ENCODE measurements at regions not wholly inside any gene's neighbourhood (a gene's known extent, or its start where the extent isn't known, plus 50 kb on each side); places are given as distances from the start of the nearest gene placed in this dataset.

GRCh38 chr1:87615491-87615890, 286.8 kb downstream of the LMO4 start:
- no peak for DNase-seq (ENCODE audit: low read depth)

- no peak for DNase-seq (ENCODE audit: low read depth)
These were observed 287.2 kb downstream of the LMO4 start for GRCh38 chr1:87615901-87616300.

DNA sequence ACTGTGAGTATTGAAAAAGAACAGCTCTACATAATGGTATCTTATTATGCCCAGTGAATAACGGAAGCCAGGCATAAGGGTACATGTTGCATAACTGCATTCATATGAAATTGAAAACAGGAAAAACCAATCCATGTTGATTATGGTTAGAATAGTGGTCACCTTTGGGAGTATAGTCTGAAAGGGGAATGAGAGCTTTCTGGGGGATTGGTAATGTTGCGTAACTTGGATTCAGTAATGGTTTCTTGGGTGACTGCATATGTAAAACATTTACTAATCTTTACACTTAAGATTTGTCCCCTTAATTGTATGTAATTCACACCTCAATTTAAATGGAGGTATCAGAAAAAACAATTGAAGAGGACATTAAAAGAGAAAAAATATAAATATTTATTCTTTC, 292.1 kb downstream of the LMO4 start:
- no peak for DNase-seq (ENCODE audit: low read depth)

DNA sequence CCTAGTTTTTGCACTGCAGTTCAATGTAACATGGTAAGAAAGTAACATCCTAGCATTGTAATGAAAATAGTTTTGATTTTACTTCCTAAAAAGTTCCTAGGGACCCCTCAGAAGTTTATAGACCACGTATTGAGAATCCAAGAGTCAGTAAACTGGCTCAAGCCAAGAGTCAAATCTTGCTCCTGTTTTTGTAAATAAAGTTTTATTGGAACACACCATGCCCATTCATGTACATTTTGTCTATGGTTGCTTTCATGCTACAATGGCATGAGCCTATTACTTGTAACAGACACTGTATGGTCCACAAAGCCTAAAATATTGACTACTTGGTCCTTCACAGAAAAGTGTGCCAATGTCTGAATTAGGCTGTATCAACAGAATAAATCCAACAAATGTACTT, 301.0 kb downstream of the LMO4 start:
- no peak for DNase-seq (ENCODE audit: low read depth)

- no peak for DNase-seq (ENCODE audit: low read depth)
These were observed 303.6 kb downstream of the LMO4 start for GRCh38 chr1:87632232-87632631.

- DNase-seq (ENCODE audit: low read depth), result no peak
These were observed 307.7 kb downstream of the LMO4 start for GRCh38 chr1:87636198-87636892.

- DNase-seq (ENCODE audit: low read depth), result no peak
These were observed 310.0 kb downstream of the LMO4 start for GRCh38 chr1:87638636-87639035.

DNA sequence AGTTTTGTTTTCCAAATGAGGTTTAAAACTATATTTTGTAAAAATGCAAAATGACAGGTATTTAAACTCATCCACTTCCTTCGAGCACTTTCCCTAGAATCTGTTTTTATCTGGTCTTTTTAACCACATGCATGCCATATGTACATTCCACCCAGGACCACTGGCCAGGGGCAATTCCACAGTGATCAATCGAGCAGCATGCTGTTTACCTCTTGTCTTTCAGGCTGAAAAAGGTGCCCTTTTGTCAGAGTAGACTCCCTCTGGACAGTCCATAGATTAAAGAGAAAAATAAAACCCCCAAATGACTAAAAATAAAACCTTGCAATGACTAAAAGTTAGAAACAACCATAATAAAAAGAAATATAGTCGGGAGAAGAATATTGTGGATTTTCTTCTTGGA, 313.3 kb downstream of the LMO4 start:
- no peak for DNase-seq (ENCODE audit: low read depth)

- DNase-seq (ENCODE audit: low read depth), result no peak
These were observed 314.0 kb downstream of the LMO4 start for GRCh38 chr1:87642581-87643221.

DNA sequence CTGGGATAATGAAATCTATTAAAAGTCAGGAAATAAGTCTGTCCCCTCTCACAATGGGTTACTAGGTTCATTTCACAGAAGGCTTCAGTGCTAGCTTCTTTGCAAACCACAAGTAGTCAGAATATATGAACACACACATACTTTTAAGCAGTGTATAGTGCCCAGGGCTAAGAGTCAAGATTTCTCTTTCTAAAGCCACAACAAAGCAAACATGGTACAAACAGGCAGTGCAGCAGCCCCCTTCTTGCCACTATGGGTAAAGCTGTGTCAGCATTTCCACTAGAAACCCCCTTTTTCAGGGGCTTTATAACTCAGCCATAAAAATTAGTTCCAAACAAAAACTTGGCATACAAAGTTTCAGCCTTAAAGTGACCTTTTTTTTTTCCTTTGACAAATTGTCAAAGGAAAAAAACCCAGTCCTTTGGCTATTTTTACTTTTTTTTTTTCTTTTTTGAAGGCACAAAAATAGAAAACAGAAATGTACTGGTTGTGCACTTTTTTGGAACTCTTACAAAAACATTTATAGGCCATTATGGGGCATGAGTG, 315.4 kb downstream of the LMO4 start:
- DNase-seq (ENCODE audit: low read depth), result no peak

DNA sequence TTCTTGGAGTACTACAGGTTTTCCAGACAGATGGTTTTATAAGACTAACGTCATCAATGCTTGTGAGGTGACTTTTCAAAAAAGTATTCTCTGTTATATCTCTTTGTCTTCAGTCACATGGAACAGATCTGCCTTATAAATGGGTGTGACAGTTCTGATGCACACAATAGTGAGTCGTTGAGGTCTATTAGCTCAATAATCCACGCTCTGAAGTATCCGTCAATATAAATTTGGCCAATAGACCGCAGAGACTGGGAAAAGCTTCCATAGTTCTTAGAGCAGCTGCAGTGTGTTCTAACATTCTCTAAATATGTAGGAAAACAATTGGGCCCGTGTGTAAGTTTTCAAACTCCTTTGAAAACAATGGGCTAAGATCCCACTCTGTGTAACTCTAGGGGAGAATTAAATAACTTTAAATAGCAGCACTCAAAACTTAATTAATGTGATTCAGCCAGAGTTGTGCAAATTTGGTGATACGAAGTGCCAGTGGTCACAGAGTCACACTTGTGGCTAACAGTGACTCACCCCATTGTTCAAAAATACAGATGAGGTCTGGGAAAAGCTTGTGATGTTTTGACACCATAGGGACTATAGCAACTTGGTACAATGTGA, 316.0 kb downstream of the LMO4 start:
- DNase-seq (ENCODE audit: low read depth), result no peak

DNA sequence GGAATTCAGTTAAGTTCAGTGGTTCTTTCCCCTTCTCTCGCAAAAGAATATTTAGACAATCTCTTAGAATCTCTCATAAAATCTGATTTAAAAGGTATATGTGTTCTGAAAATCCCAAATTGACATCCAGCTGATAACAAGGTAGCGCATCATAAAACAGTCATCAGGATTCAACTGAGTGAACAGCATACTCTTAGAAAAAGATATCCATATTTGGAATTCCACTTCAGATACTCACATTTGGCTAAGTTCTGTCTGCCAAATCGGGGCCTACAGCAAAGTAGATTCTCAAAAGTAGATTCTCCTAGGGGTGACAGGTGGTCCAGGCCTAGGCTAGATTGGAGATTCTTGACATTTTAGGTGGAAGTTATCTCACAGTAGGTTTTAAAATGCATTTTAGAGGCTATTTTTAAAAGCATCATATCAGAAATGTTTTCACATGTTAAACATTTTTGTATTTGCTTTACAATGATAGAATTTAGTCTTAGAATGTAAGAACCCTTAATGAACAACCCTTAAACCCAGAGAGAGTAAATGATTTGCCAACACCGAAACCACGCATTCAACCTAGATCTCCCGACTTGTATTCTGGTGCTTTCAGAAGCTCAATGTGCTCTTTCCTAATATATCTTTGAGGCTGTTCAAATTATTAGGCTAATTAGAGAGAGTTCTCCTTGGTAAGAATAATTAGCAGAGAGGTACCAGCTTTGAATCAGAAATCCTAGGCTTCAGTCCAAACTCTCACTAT, 318.9 kb downstream of the LMO4 start:
- no peak for DNase-seq (ENCODE audit: low read depth)

GRCh38 chr1:87648323-87649119, 319.8 kb downstream of the LMO4 start:
- no peak for DNase-seq (ENCODE audit: low read depth)

GRCh38 chr1:87650306-87650705, 321.6 kb downstream of the LMO4 start:
- no peak for DNase-seq (ENCODE audit: low read depth)

DNA sequence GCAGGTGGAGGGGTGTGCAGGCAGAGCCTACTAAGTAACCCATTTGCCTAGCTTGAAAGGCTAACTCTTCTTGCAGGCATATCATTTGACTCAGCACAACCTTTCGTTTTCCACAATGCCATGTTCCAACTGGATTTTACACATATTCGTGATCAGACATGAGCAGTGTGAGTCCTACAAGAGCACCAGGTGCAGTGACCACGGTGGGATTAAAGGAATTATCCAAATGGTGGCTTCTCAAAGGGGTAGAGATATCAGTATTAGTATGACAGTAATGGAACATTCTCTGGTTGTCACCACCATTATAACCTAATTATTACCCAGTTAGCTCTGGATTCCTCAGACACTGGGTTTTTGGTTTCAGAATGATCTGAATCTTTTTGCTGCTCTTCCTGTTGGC, 323.5 kb downstream of the LMO4 start:
- DNase-seq (ENCODE audit: low read depth), result no peak

DNA sequence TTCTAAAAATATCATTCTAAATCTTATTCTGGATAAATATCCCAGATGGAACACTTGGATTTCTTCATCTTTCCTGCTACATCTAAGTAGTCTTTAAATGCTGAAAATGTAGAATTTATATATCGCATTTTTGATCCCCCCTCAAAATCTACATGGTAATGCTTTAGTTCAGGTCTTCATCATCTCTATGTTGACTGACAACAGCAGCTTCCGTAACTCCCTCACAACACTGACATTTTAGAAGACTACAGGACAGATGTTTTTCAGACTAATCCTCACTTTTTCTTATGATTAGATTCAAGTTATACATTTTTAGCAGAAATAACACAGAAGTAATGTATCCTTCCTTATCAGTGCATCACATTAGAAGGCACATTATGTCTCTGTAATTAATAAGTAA, 336.5 kb downstream of the LMO4 start:
- DNase-seq (ENCODE audit: low read depth), result no peak

DNA sequence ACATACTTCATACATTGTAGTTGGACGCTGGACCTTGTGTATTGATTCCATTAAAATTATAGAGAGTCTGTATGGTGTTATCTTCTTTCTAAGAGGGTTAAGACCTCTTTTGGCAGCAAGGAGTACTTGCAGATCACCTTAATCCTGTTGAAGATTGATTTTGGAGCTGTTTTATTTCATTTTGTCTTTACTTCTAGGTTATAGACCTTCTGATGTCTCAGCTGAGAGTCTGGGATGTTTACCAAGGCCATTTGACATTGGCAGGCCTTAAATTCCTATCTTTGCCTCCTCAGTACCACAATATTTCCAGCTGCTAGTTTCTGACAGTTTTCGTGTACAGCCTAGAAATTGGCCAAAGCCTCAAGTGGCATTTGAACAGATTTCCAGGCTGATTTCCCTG, 338.0 kb downstream of the LMO4 start:
- no peak for DNase-seq (ENCODE audit: low read depth)

- DNase-seq (ENCODE audit: low read depth), result no peak
These were observed 341.0 kb downstream of the LMO4 start for GRCh38 chr1:87669674-87670073.

- DNase-seq (ENCODE audit: low read depth), result no peak
These were observed 344.6 kb downstream of the LMO4 start for GRCh38 chr1:87673309-87673708.

DNA sequence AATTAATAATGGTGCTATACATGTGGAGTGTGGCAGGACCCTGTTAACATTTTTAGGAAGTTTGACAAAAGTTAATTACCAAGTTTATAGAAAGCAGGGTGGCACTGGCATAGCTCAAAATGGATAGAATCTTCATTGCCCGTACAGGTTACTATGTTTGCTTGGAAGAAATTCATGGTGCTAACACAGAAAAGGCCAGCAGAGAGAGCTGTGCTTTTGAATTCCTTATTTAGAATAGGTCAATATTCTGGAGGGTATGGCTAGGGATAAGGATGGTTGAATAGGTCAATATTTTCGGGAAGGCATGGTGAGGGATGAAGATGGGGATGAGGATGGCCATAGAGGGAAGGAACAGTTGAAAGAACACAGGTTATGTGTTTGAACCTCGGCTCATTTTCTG, 345.1 kb downstream of the LMO4 start:
- no peak for DNase-seq (ENCODE audit: low read depth)

GRCh38 chr1:87674791-87675190, 346.1 kb downstream of the LMO4 start:
- DNase-seq (ENCODE audit: low read depth), result no peak

GRCh38 chr1:87678266-87678665, 349.6 kb downstream of the LMO4 start:
- no peak for DNase-seq (ENCODE audit: low read depth)

All from activated T-cell treated with anti-CD3 and anti-CD28 coated beads for 24 hours (primary cell).